Stomach (tissue), 4 donors: ENCODE measurements at regions not wholly inside any gene's neighbourhood (a gene's known extent, or its start where the extent isn't known, plus 50 kb on each side); places are given as distances from the start of the nearest gene placed in this dataset.

Source experiments
- CTCF ChIP-seq, 7 experiments: fragments of 450-650 bp in 4 of 7; fragments of 200-600 bp in 3 of 7; sonication (generic) in 3 of 7; IDR thresholded peaks; one replicate each; pipeline ENCODE4 v1.5.1; 2016 to 2019; ENCODE audit warnings: antibody characterized with exemption in 7 of 7, control low read depth in 2 of 7, mild to moderate bottlenecking in 1 of 7
- POLR2AphosphoS5 ChIP-seq, 3 donors: sonication (generic); formaldehyde crosslinking; IDR thresholded peaks; one replicate each; pipeline ENCODE4 v1.6.1; 2016; ENCODE audit warnings: antibody characterized with exemption in 3 of 3

GRCh38 chr9:126276056-126276728 lies 50.4 kb upstream of the MVB12B start:
- TF ChIP-seq CTCF (IDR thresholded peaks at IDR 0.05) (no peak), POLR2AphosphoS5 (IDR thresholded peaks at IDR 0.05) (no peak)
